HG03175 (cell line): ENCODE measurements at regions not wholly inside any gene's neighbourhood (a gene's known extent, or its start where the extent isn't known, plus 50 kb on each side); places are given as distances from the start of the nearest gene placed in this dataset.

ENCODE experiments used
- ATAC-seq: cut with Tn5 transposase; IDR thresholded peaks from one replicate; pipeline ENCODE4 v1.9.1; 2021; ENCODE audit warnings: mild to moderate bottlenecking, moderate library complexity; ENCODE audit not compliant: unreplicated experiment

DNA sequence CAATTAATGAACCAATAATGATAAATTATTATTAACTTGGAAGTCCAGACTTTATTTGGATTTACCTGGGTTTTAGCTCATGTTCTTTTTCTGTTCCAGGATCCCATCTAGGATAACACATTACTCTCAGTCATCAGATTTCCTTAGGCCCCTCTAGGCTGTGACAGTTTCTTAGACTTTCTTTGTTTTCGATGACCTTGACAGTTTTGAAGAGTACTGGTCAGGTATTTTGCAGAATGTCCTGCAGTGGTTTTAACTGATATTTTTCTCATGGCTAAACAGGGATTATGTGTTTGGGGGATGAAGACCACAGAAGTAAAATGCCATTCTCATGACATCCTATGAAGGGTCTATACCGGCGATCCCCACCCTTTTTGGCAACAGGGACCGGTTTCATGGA, 144.0 kb downstream of the NAV1 start:
- ATAC-seq, result no peak

DNA sequence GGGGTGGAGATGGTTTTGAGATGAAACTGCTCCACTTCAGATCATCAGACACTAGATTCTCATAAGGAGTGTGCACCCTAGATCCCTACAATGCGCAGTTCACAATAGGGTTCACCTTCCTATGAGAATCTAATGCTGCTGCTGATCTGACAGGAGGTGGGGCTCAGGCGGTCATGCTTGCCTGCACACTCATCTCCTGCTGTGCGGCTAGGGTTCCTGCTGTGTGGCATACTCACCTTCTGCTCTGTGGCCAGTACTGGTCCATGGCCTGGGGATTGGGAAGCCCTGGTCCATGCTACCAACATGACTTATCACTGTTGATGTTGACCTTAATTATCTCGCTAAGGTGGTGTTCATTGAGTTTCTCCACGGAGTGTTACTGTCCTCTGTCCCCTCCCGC, 144.5 kb downstream of the NAV1 start:
- ATAC-seq, result no peak

GRCh38 chr1:201685485-201685884, 143.5 kb upstream of the IPO9 start:
- ATAC-seq, result no peak

GRCh38 chr1:201686714-201687455, 142.1 kb upstream of the IPO9 start:
- ATAC-seq, result no peak

- no peak for ATAC-seq
Measured at GRCh38 chr1:201688514-201688913, 140.4 kb upstream of the IPO9 start.

DNA sequence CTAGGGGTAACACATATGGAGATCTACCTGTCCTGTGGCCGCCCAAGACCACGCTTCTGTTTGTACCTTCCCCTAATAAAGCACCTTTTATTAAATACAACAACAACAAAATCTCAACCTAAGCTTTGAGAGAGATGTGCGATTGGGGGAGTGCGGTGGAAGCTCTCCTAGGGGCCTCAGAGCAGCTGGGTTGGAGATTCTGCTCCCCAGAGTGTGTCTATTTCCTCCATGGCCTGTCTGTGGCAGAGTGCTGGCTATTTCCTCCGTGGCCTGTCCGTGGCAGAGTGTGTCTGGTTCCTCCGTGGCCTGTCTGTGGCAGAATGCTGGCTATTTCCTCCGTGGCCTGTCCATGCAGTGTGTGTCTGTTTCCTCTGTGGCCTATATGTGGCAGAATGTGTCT, 139.3 kb upstream of the IPO9 start:
- ATAC-seq, result no peak

GRCh38 chr1:201690528-201690927, 138.4 kb upstream of the IPO9 start:
- ATAC-seq, result no peak

DNA sequence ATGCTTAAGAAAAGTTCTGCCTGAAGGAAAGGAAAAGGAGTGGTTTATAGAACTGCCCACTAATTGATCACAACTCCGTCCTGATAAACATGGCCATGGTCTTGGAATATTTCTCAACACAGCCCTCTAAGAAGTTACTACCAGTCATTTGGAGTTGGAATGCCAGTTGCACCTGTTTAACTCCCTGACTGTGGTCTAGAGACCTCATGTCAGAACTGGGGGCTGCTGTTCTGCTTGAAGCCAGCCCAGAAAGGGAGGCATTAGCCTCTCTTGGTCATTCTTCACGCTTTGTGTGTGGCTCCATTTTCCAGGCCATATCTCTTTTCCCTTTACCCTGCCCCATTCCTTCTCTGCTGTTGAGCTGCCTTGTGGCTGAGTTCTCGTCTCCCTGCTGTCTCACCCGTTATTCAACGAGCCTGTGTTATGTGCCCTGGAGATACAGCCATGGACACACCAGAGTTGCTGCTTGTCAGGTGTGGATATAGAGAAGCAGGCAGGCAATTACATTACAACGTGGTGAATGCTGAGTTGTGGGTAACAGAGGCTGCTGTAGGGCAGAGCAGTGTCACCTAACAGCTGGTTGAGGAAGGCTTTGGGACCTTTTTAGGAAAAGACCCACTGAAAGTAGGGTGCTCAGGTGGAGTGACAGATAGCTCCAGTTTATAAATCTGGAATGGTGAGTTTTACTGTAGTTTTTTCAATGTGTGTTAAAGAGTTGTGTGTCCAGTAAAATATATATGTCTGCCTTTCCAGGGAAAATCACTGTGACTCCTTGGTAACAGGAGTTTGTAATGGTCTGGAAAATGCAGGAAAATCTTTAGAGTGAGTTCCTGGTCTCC, 137.0 kb upstream of the IPO9 start:
- no peak for ATAC-seq

- no peak for ATAC-seq
Measured at GRCh38 chr1:201692555-201693394, 136.2 kb upstream of the IPO9 start.

- ATAC-seq, result no peak
Measured at GRCh38 chr1:201693890-201694607, 134.9 kb upstream of the IPO9 start.

- no peak for ATAC-seq
Measured at GRCh38 chr1:201694608-201695335, 134.2 kb upstream of the IPO9 start.

GRCh38 chr1:201695607-201696006, 133.3 kb upstream of the IPO9 start:
- no peak for ATAC-seq

GRCh38 chr1:201696217-201696761, 132.7 kb upstream of the IPO9 start:
- ATAC-seq, result no peak

GRCh38 chr1:201697174-201697573, 131.8 kb upstream of the IPO9 start:
- ATAC-seq, result no peak

- no peak for ATAC-seq
Measured at GRCh38 chr1:201701831-201702230, 127.1 kb upstream of the IPO9 start.

GRCh38 chr1:201702936-201703335, 126.0 kb upstream of the IPO9 start:
- no peak for ATAC-seq

DNA sequence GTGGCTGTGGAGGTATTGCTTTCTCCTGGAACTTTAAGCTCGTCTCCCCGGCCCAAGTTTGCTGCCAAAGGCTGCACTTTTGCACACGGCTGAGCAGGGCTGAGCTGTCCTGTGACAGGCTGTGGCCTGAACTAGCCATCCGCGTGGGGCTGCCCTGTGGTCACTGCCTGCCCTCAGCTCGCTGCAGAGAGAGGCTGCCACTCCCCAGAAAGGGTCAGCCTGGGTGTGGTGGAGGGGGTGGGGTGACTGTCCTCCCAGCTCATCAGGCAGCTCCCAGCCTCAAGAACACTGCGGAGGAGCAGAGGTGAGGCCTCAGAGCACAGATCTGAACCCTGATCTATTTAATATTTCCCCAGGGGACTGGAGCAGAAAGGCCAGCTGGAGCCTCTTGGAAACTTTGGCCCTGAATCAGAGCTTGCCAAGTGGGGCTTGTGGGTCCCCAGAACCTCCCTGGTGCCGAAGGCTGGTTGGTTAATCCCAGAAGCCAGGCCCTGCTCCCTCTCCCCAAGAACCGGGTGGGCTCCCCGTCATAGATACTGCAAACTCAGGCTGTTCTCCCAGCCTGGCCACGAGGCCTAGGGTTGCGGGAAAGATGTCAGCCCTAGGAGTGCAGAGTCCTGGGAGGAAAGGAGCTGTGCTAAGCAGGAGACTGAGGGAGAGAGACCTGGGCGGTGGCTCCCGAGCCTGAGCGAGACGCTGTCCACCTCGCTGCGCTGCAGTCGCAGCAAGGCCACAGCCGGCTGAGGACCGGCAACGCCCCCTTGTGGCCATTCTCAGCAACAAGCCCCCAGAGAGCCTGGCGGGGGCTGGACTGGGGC, 125.1 kb upstream of the IPO9 start:
- peak; percentile 49 for ATAC-seq

DNA sequence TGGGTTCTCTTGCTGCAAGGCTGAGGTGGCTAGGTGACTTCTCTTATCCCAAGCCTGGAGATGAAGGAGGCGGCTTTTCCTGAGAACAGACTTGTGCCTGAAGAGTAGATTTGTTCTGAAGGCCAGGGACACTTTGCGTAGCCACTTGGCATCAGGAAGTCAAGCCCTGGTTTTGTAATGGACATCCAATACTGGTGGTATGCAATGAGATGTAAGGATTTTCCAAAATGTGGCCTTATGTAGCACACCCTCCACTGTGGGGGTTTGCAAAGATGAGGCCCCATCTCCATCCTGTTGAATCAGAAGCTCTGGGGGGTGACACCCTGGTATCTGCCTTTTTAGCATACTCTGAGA, 124.5 kb upstream of the IPO9 start:
- no peak for ATAC-seq

DNA sequence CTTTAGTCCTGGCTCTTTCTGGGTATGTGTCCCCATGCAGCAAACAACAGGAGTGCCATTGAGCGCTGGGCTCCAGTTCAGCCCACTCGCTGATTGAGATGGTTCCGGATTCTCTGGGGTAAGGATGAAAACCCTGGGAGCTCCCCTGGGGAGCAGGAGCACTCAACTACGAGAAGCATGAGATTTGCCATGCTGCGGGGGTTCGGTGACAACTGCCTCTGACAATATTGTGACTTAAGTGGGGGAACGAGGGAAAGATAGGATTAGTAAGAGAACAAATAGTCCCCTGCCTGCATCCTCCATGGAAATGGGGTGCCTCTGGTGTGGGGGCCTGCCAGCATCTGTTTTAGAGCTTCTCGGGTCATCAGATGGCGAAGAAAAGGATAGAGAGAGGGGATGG, 123.6 kb upstream of the IPO9 start:
- no peak for ATAC-seq
